ENCODE measurements at regions not wholly inside any gene's neighbourhood (a gene's known extent, or its start where the extent isn't known, plus 50 kb on each side); places are given as distances from the start of the nearest gene placed in this dataset.

GRCh38 chr11:98099371-98099770 lies 921.4 kb upstream of the CNTN5 start:
- no peak for DNase-seq

GRCh38 chr11:98100689-98101088 lies 920.1 kb upstream of the CNTN5 start:
- no peak for DNase-seq

- DNase-seq = no peak
Measured at GRCh38 chr11:98101329-98101728, 919.4 kb upstream of the CNTN5 start.

- no peak for DNase-seq
Measured at GRCh38 chr11:98104249-98104648, 916.5 kb upstream of the CNTN5 start.

- DNase-seq = no peak
Measured at GRCh38 chr11:98107736-98108135, 913.0 kb upstream of the CNTN5 start.

- DNase-seq = no peak
Measured at GRCh38 chr11:98110030-98110429, 910.7 kb upstream of the CNTN5 start.

- no peak for DNase-seq
Measured at GRCh38 chr11:98115873-98116272, 904.9 kb upstream of the CNTN5 start.

- no peak for DNase-seq
Measured at GRCh38 chr11:98130117-98130625, 890.6 kb upstream of the CNTN5 start.

- DNase-seq = no peak
Measured at GRCh38 chr11:98136357-98136756, 884.4 kb upstream of the CNTN5 start.

- no peak for DNase-seq
Measured at GRCh38 chr11:98137437-98137836, 883.3 kb upstream of the CNTN5 start.

- no peak for DNase-seq
Measured at GRCh38 chr11:98143661-98144060, 877.1 kb upstream of the CNTN5 start.

GRCh38 chr11:98153752-98154151 lies 867.0 kb upstream of the CNTN5 start:
- no peak for DNase-seq

GRCh38 chr11:98155696-98156095 lies 865.1 kb upstream of the CNTN5 start:
- DNase-seq = no peak

- DNase-seq = no peak
Measured at GRCh38 chr11:98177925-98178324, 842.8 kb upstream of the CNTN5 start.

- DNase-seq = no peak
Measured at GRCh38 chr11:98180511-98180910, 840.2 kb upstream of the CNTN5 start.

- DNase-seq = no peak
Measured at GRCh38 chr11:98180921-98181320, 839.8 kb upstream of the CNTN5 start.

GRCh38 chr11:98183034-98183433 lies 837.7 kb upstream of the CNTN5 start:
- no peak for DNase-seq

GRCh38 chr11:98185245-98185644 lies 835.5 kb upstream of the CNTN5 start:
- DNase-seq = no peak

GRCh38 chr11:98194611-98195010 lies 826.1 kb upstream of the CNTN5 start:
- no peak for DNase-seq

GRCh38 chr11:98195300-98195699 lies 825.4 kb upstream of the CNTN5 start:
- DNase-seq = no peak

- DNase-seq = no peak
Measured at GRCh38 chr11:98207086-98207485, 813.7 kb upstream of the CNTN5 start.

- no peak for DNase-seq
Measured at GRCh38 chr11:98227278-98227677, 793.5 kb upstream of the CNTN5 start.

GRCh38 chr11:98230678-98231077 lies 790.1 kb upstream of the CNTN5 start:
- no peak for DNase-seq

- no peak for DNase-seq
Measured at GRCh38 chr11:98234698-98235097, 786.1 kb upstream of the CNTN5 start.

- DNase-seq = no peak
Measured at GRCh38 chr11:98243897-98244296, 776.9 kb upstream of the CNTN5 start.

GRCh38 chr11:98260983-98261382 lies 759.8 kb upstream of the CNTN5 start:
- no peak for DNase-seq
